Glutamatergic neuron (in vitro differentiated cells): ENCODE measurements at regions not wholly inside any gene's neighbourhood (a gene's known extent, or its start where the extent isn't known, plus 50 kb on each side); places are given as distances from the start of the nearest gene placed in this dataset.

Experiments used
- DNase-seq: peaks from one replicate; pipeline ENCODE4 v3.0.0; 2022
- H3K27ac Mint-ChIP-seq: one replicate; pipeline ENCODE4 v1.8.0; 2020; ENCODE audit warnings: mild to moderate bottlenecking, mixed read lengths, inconsistent platforms; ENCODE audit not compliant: unreplicated experiment
- H3K27me3 Mint-ChIP-seq: one replicate; pipeline ENCODE4 v1.8.0; 2020; ENCODE audit warnings: mild to moderate bottlenecking, moderate library complexity, mixed read lengths, inconsistent platforms; ENCODE audit not compliant: unreplicated experiment
- H3K36me3 Mint-ChIP-seq: one replicate; pipeline ENCODE4 v1.8.0; 2020; ENCODE audit warnings: mild to moderate bottlenecking, mixed read lengths, inconsistent platforms; ENCODE audit not compliant: unreplicated experiment
- H3K4me1 Mint-ChIP-seq: one replicate; pipeline ENCODE4 v1.8.0; 2020; ENCODE audit warnings: mild to moderate bottlenecking, low read depth, mixed read lengths, inconsistent platforms; ENCODE audit not compliant: unreplicated experiment
- H3K4me3 Mint-ChIP-seq: one replicate; pipeline ENCODE4 v1.8.0; 2020; ENCODE audit warnings: mild to moderate bottlenecking, mixed read lengths, inconsistent platforms; ENCODE audit not compliant: unreplicated experiment
- H3K9me3 Mint-ChIP-seq: one replicate; pipeline ENCODE4 v1.8.0; 2020; ENCODE audit warnings: mild to moderate bottlenecking, moderate library complexity, mixed read lengths, inconsistent platforms; ENCODE audit not compliant: unreplicated experiment
- TF ChIP-seq, protein P1 (sequence below): fragments of 200-600 bp; sonication (generic); IDR thresholded peaks from one replicate; pipeline ENCODE4 v1.5.0; 2021; ENCODE audit not compliant: partially characterized antibody, unreplicated experiment

DNA sequence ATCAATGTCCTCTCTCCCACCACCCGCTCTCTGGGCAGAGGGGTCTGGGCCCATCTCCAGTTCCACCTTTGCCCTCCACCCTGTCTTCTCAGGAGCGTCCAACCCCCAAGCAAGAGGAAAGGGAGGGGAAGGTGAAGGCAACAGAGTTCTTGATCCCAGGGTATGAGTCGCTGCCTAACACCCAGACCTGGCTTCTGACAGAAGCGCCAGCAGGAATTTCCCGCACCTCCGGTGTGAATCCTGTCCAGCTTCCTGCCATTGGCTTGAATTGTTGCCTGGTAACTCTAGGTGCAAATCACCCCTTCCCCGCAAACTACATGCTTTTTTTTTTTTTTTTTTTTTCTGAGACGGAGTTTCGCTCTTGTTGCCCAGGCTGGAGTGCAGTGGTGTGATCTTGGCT, 84.2 kb upstream of the IER5L start:
- Mint-ChIP-seq H3K9me3 (peaks cover 3% of the 10 kb centered on the region), H3K4me3 (no peak overlapping the region), H3K4me1 (peaks cover 8% of the 10 kb centered on the region), H3K36me3 (peaks cover 15% of the 10 kb centered on the region), H3K27ac (no peak overlapping the region), H3K27me3 (peaks cover 11% of the 10 kb centered on the region)
- no peak for DNase-seq
- TF ChIP-seq, protein P1, sequence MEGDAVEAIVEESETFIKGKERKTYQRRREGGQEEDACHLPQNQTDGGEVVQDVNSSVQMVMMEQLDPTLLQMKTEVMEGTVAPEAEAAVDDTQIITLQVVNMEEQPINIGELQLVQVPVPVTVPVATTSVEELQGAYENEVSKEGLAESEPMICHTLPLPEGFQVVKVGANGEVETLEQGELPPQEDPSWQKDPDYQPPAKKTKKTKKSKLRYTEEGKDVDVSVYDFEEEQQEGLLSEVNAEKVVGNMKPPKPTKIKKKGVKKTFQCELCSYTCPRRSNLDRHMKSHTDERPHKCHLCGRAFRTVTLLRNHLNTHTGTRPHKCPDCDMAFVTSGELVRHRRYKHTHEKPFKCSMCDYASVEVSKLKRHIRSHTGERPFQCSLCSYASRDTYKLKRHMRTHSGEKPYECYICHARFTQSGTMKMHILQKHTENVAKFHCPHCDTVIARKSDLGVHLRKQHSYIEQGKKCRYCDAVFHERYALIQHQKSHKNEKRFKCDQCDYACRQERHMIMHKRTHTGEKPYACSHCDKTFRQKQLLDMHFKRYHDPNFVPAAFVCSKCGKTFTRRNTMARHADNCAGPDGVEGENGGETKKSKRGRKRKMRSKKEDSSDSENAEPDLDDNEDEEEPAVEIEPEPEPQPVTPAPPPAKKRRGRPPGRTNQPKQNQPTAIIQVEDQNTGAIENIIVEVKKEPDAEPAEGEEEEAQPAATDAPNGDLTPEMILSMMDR: no peak

DNA sequence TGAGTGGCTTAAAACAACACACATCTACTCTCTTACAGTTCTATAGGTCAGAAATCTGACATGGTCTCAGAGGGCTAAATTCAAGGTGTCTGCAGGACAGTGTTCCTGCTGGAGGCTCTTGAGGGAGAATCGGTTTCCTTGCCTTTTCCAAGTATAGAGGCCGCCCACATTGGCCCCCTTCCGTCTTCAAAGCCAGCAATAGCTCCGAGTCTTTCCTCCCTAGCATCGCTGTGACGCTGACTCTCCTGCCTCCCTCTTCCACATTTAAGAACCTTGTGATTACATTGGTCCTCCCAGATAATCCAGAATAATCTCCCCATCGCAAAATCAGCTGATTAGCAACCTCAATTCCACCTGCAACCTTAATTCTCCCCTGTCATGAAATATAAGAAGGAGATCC, 81.3 kb upstream of the IER5L start:
- no peak for DNase-seq
- Mint-ChIP-seq H3K9me3 (peaks cover 6% of the 10 kb centered on the region), H3K36me3 (peaks cover 9% of the 10 kb centered on the region), H3K27me3 (peaks cover 12% of the 10 kb centered on the region), H3K4me1 (peaks cover 9% of the 10 kb centered on the region), H3K27ac (peak overlapping the region; percentile 28), H3K4me3 (peak overlapping the region; percentile 65)
- TF ChIP-seq, protein P1: no peak

DNA sequence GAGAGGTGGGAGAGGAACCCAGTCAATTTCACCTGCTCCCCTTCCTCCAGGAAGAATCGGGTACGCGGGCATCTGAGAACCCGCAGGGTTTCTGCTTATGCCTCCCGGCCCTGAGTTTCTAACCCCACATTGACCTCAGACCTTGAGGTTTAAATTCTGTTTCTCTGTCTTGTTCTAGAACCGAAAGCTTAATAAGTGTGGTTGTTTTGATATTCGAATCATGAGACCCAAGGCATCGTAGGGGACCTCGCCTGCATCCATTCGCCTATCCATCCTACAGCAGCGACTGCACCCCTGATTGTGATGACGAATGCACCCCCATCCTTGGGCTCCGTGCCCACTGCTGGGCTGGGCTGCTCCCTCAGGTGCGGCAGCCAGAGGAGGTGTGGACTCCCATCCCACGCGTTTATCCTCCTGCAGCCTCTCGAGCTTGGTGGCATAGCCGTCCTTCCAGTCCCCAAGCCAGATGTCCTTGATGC, 80.8 kb upstream of the IER5L start:
- Mint-ChIP-seq H3K27me3 (peaks cover 12% of the 10 kb centered on the region), H3K4me3 (peak overlapping the region; percentile 65), H3K27ac (peak overlapping the region; percentile 28), H3K36me3 (peaks cover 9% of the 10 kb centered on the region), H3K4me1 (peaks cover 9% of the 10 kb centered on the region), H3K9me3 (peaks cover 6% of the 10 kb centered on the region)
- DNase-seq: no peak
- TF ChIP-seq, protein P1: no peak

DNA sequence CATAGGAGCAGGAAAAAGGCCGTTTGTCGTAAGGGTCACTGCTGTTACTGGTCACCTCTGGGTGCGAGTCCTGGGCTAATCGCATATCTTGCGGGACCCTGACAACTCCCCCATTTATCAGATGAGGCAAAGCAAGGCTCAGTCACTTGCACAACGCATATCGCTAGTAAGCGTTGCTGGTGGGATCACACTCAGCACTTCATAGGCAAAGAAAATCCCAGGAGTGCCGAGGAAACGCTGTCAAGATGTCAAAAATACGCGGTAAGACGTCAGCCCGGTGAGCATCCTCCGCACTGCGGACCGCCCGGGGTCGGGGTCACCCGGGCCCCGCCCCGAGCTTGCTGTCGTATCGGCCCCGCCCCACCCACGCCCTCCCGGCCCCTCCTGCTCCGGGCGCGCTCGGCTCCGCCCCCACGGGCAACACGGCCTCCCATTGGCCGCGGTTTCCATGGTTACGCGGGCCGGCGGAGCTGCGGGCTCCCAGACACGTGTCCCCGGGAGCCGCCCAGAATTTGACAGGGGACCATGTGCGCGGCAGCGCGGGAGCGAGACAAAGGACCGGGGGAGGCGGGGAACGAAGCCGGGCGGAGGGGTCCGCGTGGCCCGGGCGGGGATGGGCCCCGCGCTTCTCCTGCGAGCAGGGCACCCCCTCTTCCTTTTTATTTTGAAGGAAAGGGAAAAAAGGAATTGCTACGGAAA, 80.2 kb upstream of the IER5L start:
- TF ChIP-seq, protein P1: no peak
- peaks cover 3% of the 10 kb centered on the region for H3K9me3 Mint-ChIP-seq
- H3K4me3 Mint-ChIP-seq: peak overlapping the region; percentile 30
- H3K27me3 Mint-ChIP-seq: peaks cover 10% of the 10 kb centered on the region
- peak overlapping the region; percentile 43 for H3K27ac Mint-ChIP-seq
- peaks cover 9% of the 10 kb centered on the region for H3K4me1 Mint-ChIP-seq
- peak; percentile 98 for DNase-seq
- H3K36me3 Mint-ChIP-seq: peaks cover 5% of the 10 kb centered on the region

DNA sequence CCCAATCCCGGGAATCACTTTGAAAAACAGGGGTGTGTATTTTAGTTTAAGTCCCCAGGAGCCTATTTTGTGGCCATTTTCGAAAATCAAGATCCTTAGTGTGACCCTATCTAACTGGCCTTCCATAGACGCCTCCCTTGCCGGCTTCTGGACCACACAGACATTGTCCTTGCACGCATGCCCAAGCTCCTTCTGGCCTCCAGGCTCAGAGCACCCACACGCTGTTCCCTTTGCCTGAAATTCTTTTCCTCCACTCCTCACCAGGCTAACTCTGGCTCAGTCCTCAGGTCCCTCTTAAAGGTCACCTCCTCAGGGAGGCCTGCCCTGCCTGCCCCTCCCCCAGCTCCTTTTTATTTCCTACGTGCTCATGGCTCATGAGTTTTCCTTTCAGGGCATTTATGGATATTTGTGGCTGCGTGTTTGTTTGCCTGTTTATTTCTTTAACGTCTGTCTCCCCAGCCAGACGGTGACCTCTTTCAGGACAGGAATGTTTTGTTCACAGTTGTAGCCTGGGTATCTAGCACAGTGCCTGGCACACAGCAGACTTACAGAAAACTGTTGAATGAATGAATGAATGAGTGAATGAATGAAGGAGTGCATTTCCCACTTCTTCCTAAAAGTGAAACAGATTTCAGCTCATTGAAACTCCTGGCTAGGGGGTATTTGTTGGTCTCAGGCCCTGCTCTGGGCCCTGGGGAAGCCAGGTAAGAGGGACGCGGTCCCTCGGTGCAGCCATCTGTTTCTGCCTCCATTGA, 79.1 kb upstream of the IER5L start:
- Mint-ChIP-seq H3K27ac (peak overlapping the region; percentile 6), H3K4me1 (peaks cover 9% of the 10 kb centered on the region), H3K27me3 (peaks cover 13% of the 10 kb centered on the region), H3K9me3 (peaks cover 3% of the 10 kb centered on the region), H3K36me3 (no peaks in the 10 kb centered on the region), H3K4me3 (no peak overlapping the region)
- DNase-seq: no peak
- TF ChIP-seq, protein P1: no peak
